PFSK-1 (cell line): ENCODE measurements at regions not wholly inside any gene's neighbourhood (a gene's known extent, or its start where the extent isn't known, plus 50 kb on each side); places are given as distances from the start of the nearest gene placed in this dataset.

Experiments used
- POLR2AphosphoS5 ChIP-seq: IDR thresholded peaks from 2 replicates; pipeline ENCODE4 v1.6.1; 2012; ENCODE audit warnings: low read depth, mild to moderate bottlenecking, control low read depth, low read length, moderate library complexity
- SIN3A ChIP-seq: IDR thresholded peaks from 2 replicates; pipeline ENCODE4 v1.6.1; 2012; ENCODE audit warnings: mild to moderate bottlenecking, low read length, moderate library complexity, borderline replicate concordance; ENCODE audit not compliant: insufficient read depth
- TAF1 ChIP-seq: IDR thresholded peaks from 2 replicates; pipeline ENCODE4 v1.6.1; 2012; ENCODE audit warnings: low read length, control low read depth, borderline replicate concordance; ENCODE audit not compliant: insufficient read depth

GRCh38 chr13:105497597-105497996 is 1037.9 kb downstream of the EFNB2 start:
- TF ChIP-seq TAF1: no peak
- TF ChIP-seq SIN3A: no peak
- TF ChIP-seq POLR2AphosphoS5: no peak
